ENCODE measurements at regions not wholly inside any gene's neighbourhood (a gene's known extent, or its start where the extent isn't known, plus 50 kb on each side); places are given as distances from the start of the nearest gene placed in this dataset.
"Not testable (repeated sequence)": the region's sequence is repeated elsewhere in the genome, so short reads cannot be mapped to it uniquely, and the experiment has no call there.

DNA sequence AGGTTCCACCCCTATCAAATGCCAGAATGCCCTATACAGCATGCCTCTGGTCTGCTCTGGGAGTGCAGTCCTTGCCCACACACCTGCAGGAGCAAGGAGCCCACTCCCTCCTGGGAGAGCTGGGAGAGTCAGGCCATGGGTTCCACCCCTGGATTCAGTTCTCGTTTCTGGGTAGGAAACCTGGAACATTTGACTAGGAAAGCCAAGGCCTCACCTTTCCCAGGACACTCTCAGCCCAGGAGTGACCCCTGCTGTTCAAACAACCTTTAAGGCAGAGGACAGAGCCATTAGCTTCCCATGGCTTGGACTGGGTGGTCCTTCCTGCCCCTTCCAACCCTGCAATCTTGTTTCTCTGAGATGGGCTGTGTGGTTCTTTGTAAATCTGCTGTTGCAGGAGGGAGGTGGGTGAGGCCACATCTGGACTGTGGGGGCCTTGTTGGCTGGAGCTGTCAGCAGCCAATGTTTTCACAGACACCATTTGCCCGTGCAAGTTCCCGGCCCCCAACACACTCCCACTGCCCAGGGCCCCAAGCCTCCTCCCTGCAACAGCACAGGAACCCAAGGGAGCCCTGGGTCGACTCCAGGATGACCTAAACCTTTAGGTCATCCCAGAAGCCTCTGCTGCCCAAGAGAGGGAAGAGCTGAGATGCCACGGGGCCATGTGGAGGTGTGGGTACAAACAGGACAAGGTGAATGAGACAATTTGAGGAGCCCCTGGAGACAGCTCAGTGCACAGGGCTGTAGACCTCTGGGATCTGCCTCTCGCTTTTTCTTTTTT lies 104.4 kb downstream of the PJA1 start:
- DNase-seq, result no peak

DNA sequence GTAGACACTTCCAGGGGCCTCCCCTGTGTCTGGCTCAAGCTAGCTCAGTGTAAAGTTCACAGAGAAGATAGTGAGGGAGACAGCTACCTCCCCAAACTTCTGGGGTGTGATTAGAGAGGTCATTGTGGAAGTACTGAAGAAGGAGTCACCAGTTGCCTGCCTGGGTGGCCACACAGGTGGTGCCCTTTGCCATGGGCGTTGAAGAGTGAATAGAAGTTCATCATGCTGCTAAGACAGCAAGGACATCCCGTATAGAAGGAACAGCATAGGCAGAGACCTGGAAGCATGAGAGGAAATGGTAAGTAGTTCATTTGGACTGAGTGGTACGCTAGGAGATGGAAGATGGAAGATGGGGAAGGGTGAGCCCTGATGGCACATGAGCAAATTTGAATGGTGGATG lies 110.1 kb downstream of the PJA1 start:
- DNase-seq, result no peak

DNA sequence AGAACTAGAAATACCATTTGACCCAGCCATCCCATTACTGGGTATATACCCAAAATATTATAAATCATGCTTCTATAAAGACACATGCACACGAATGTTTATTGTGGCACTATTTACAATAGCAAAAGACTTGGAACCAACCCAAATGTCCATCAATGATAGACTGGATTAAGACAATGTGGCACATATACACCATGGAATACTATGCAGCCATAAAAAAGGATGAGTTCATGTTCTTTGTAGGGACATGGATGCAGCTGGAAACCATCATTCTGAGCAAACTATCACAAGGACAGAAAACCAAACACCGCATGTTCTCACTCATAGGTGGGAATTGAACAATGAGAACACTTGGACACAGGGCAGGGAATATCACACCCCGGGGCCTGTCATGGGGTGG lies 110.8 kb downstream of the PJA1 start:
- DNase-seq, result not testable (repeated sequence)

DNA sequence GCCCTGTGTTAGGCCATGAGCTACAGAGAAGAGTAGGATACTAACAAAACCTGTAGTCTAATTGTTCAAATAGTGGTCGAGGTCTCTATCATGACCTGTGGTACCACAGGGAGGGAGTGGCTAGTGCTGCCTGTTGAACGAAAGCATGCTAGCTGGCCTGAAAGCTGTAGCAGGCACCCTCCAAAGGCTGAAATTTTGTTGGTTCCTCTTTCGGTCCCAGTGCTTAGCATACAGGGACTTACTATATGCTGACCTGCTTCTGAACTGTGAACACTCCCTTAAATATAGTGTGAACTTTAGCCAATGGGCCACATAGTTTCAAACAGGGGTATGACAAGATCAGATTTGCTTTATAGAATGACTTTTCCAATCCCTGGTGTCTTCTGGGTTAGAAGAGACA lies 113.4 kb downstream of the PJA1 start:
- DNase-seq, result no peak

DNA sequence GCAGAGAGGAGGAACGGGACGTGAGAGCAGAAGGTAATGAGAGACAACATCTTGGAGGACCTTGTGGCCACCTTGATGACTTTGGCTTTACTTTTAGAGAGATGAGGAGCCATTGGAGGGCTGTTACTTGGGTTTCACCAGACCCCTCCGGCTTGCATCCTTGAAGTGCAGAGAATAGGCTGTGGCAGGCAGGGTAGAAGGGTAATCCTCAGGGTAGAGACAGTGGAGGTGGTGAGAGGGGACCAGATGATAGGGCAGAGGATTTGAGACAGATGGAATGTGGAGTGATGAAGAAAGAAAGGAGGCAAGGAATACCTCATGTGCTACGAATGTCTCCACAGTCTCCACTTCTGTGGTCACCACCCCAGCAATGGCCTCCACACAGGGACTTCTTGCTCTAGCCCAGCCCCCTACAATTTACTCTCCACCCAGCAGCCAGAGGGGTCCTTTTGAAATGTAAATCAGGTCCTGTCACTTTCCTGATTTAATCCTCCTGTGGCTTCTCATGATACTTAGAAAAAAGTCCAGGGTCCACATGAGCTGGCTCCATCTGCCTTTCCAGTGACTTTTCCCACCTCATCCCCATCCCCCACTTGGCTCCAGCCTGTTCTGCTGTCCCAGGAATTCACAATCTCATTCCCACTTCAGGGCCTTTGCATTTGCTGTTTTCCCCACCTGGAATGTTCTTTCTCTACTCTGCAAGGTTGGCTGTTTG lies 115.0 kb downstream of the PJA1 start:
- no peak for DNase-seq

DNA sequence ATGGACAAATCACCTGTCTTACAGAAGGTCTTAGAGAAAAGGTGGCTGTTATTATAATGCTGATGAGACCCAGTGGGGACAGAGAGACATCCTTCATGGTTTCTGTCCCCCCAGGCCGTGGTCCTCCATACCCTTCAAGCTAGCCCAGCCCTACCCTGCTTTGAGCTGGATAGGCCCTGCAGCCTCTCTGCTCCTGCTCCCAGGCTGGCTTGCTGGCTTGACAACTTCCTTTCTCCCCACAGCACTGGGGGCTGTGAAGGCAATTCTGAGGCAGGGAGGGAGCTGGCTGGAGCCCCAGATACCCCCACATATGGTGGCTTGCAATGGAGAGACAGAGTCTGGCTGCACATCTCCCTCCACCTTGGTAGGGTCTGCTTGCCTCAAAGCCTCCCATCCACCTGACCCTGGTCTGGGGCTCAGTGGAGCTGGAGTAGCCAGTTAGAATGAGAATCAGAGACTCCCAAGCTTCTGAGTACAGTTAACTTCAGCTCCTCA lies 118.2 kb downstream of the PJA1 start:
- DNase-seq, result no peak

DNA sequence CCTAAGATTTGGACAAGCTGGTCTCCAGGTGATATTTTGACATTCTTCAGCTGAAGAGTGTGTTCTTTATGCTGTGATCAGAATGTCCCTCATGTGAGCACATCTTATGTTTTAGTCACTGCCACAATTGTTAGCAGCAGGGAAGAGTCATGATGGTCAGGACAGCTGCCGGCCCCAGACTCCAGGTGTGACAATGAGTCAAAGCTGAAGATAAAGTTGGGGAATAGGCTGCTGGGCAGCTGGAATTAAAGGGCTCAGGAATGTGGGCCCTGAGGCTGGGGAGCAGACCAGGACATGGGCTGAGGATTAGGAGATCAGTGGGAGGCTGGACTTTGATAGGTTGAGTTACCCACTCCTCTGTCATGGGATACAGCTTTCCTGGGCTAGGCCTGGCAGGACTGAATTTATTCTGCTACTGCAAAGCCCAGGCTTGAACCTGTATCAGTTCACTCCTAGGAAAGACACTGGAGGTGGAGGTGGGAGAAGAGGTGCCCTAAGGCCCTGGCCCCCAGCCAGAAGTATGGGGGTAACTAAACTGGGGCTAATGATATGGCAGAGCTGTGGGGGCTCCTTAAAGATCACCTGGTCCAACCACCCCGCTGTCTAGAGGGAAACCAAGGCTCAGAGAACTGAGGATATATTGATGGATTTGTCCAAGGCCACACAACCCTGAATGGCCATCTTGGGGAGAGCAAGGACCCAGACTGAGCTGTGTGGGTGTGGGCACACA lies 119.5 kb downstream of the PJA1 start:
- DNase-seq, result no peak

DNA sequence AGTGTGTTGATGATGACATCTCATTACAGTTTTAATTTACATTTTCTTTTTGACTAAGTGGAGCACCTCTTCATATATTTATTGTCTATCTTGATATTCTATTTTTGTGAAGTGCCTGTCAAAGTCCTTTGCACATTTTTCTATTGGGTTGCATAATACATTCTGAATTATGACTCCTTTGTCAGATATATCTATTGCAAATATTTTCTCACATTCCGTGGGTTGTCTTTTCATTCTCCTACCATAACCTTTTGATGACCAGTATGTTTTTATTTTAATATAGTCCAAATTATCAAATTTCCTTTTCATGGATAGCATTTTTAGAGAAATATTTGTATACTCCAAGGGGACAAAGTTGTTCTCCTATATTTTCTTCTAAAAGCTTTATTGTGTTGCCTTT lies 126.4 kb downstream of the PJA1 start:
- DNase-seq, result no peak

DNA sequence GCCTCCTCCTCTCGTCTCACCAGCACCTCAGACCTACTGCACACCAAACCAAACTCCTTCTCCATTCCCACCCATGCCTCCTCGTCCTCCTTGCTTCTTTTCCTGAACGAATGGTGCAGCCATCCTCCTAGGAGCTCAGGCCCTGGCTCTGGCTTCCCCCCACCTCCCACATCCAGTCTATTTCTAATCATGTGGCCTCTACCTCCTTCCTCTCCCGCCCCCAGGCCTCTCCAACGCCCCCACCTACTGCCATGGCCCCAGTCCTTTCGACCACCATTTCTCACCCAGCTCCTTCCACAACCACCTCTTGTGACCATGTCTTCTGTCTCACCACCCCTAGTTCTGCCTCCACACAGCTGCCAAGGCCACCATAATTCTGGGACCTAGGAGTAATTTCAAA lies 127.1 kb downstream of the PJA1 start:
- DNase-seq, result no peak

DNA sequence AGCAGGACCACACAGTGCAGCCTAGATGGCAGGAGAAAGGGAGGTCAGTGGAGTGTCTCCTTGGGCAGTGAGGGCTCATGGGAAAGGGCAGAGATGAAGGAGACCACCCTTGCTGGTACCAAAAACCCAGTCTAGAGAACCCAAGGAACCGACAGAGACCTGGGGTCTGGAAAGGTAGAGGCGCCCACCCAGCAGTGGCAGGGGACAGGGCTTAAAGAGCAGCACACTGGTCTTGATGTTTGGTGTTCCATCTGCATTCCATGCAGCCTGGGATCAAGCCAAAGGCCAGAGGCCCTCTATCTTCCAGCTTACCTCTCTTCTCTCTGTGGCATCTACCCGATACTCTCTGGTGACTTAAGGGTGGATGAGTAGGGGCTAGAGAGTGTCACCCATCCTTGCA lies 127.5 kb downstream of the PJA1 start:
- DNase-seq, result no peak

DNA sequence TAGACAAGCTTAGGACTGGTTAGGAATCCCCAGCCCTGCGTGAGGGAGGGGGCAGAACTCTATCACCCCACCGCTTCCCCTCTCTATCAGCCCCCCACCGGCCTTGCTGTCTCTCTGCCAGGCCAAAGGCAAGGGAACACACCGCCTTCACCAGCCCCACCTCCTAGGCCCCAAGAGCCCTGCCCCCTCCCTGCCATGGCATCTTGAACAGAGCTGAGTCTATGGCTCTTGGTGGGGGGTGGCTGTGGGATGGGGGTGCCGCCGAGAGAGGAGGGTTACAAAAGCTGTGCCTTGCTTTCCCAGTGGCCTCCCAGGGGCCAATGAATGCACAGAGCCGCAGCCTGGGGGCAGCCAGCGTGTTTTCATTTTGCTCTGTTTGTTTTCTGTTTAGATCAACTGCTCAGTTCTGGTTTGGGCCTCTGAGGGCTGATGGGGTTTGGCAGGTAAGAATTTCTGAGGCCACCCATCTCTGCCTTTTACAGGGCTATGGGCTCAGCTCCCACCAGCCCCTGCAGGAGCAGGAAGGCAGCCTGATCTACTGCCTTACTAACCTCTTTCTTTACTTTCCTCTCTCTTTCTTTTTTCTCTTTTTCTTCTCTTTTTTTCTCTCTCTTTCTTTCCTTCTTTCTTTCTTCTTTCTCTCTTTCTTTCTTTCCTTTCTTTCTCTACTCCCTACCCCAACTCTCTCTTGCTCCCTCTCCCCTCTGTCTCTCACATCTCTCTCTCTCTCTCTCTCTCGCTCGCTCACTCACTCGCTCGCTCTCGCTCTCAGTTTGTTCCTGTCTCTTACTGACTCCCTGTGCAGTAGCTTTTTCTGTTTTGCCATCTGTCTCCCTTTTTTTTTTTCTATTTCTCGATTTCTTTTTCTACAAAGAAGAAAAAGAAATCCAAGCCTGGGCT lies 128.3 kb downstream of the PJA1 start:
- no peak for DNase-seq

DNA sequence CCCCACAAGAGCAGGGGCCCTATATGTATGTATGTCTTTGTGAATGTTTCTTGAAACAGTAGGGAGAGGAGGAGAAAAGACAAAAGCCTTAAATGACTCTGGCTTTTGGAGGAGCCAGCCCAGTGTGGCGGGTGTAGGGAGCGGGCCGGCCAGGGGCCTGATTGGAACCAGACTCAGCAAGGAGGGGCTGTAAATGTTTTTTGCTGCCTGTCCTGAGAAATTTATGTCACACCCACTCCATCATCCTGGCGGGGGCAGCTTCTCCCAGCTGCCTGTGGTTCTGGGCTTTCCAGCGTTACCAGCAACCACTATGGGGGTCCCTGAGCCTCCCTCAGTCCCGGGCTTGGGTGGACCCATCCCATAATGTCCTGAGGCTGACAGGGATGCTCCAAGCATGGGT lies 130.8 kb downstream of the PJA1 start:
- no peak for DNase-seq

DNA sequence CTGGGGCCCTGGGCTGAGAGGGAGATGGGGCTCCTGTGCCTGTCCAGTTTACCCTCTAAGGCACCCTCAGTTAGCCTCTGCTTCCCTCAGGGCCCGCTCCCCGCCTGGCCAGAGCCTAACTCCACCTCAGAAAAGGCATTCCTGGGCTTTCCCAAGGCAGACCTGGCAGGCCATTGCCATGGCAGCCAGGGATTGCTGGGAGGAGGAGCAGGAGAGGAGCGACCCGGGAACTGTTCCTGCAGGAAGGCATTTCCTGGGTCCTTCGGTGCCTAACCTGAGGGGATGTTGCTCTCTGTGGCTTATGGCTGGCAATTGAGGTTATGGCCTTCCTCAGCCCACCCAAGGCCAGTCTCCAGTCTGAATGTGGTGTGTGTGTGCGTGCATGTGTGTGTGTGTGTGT lies 131.3 kb downstream of the PJA1 start:
- no peak for DNase-seq

DNA sequence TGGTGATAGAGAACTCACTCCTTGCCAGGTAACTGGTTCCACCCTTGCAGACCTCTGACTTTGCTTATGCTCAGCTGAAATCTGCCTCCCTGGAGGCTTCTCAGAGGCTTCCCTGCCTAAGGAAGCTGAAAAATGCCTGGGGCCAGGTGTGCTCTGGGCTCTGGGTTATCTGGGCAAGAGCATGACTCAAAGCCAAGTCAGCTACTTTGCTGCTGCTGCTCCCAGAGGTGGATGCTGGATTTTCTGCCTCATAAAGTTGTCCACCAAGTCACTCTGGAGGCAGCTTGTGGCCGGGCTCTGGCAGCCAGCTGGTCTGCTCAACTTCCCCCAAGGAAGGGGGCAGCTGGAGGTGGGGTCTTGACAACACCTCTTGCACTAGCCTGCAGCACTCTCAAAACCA lies 132.7 kb downstream of the PJA1 start:
- DNase-seq, result no peak

DNA sequence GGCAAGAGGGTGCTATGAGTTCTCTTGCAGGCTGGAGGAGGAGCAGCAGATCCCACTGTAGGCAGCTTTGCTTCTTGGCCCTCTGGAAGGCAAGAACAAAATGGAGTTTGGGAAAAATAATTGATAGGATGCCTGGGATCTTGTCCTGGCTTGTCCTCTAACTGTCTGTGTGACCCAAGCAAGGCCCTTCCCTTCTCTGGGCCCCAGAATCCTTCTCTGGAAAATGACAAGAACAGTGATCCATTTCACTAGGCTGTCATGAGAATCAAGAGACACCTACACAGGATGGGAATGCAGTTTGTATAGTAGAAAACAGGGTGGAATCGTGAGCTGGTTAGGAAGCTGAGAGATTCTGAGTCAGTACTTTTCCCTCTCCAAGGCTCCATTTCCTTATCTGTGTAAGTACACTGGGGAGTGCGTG lies 133.3 kb downstream of the PJA1 start:
- no peak for DNase-seq

DNA sequence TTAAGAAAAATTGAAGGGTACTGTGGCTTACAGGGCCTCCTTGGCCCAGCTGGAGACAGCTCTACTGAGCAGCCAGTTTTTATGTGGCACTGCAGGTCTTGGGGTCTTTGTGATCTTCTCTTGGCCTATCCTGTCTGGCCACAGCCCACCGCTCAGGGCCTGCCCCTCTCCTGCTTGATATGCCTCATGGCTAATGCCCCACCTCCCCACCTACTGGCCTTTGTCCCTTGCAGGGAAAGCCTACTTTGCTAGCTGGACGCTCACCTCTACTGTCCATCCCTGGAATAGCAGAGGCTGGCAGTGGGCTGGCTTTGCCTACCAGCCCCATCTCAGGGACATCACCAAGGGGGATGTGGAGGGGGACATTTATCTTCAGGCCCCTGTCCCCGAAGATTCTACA lies 134.1 kb downstream of the PJA1 start:
- no peak for DNase-seq

DNA sequence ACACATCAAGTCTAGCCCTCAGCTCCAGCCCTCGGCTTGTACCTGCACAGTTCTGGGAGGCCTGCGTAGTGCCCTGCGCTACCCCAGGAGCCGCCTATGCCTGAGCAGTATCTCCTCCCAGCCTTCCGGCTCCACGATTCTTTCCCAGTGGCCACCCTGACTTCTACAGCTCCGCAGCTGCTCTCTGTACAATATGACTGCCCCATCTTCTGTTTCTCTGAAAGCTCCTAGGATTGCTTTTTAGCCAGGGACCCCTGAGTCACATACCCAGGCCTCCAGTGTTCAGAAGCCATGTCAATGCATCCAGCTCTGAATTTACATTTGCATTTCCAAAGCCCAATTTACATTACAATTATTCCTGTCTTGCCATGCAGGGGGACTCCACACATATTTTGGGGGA lies 135.5 kb downstream of the PJA1 start:
- no peak for DNase-seq

DNA sequence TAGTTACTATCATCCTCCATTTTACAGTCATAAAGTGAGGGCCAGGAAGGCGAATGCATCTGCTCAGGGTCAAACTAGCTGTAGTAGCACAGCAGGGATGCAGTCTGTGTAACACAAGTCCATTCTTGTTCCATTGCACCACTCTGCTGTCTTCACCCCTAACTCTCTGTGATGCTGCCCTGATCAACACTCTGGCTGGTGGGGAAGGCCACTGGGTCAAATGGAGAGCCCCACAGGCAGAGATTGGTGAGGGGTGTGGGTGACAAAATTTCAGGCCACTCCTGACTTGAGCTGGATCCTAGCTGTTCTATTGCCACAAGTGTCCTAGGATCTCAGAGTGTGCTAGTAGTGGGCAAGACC lies 136.5 kb downstream of the PJA1 start:
- DNase-seq, result no peak

DNA sequence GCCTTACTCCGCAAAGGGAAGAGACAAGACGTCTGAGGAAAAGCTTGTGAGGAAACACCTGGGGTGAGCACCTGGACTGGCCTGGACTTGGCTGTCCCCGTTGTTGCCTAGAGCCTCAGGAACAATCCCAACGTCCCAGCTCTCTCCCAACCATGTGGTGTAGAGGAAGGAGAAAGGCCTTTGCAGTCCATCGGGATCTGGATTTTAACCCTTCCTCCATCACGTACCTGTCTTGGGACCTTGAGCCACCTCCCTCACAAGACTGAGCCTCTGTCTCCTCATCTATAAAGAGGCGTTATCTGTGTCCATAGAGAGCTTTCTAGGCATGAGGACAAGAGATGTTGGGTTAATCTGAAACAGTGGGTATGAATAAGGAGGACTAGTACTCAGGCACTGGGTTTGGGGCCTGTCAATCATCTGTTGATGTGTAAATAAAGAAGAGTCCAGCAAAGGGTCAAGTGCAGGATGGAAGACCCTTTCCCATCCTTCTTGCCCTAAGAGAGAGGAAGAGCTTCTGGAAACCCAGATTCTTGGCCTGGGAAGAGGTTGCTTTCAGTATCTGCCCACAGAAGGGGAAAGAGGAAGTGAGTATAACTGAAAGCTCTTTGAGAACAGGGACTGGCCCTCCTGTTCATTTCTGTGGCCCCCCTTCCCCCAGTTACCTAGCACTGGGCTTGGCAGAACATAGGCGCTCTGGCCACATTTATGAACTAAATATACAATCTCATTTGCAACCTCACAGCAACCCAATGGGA lies 137.1 kb downstream of the PJA1 start:
- DNase-seq, result no peak

DNA sequence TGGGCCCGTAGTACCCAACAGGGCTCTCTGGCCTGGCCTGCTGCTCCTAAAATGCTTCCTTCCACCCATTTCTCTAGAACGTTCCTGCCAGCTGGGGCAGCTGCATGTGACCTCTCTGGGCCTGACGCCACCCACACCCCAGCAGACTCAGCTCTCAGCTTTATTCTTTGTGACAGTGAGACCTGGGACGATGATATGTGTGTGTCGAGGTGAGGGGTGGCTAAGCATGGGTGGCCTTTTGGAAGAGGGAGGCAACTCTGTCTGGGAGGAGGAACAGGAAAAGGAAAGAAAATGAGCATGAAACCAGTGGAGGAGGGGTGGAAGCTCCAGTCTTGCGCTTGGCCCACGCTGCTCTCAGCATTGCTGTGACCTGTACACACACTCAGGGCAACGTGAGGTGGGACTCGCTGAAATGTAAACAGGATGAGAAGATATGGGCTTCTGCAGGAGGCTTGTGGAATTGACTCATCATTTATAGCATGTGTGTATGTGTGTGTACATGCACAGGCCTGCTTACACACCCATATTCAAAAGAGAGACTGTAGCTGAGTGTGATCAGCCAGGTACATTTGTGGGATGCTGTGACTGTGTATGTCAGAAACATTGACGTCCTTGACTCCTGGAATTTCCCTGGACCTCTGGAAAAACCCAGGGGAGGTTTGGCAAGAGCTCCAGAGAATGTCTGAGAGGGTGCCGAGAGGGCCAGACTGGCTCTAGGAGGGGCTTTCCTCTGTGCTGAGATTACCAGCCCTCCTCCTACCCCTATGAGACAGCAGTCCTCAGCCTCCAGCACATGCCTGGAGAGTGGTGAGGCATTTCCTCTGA lies 137.9 kb downstream of the PJA1 start:
- no peak for DNase-seq

DNA sequence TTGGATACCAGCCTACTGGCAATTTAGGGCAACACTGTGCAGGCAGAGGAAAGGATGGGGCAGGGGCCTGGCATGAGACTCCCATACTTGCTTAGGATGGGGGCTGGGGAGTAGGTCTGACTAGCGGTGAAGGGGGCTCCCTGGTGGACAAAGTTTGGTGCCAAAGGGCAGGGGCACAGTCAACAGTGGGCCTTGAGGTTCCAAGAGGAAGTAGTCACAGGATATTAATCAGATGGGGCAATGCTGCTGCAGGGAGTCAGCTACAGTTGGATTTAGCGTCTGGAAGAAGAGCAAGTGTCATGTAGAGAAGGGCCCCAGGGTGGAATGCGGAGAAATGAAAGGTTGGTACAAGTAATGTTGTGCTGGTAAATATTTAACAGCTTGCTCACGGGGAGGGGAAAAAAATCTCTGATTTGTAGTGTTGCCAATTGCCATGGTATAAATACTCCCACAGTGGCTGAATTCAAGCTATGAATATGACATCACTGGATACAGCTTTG lies 139.4 kb downstream of the PJA1 start:
- no peak for DNase-seq
